Tibial nerve (tissue), 4 donors: ENCODE measurements at regions not wholly inside any gene's neighbourhood (a gene's known extent, or its start where the extent isn't known, plus 50 kb on each side); places are given as distances from the start of the nearest gene placed in this dataset.

ENCODE experiments used
- EP300 ChIP-seq, 2 donors: sonication (generic); formaldehyde crosslinking; IDR thresholded peaks; one replicate each; pipeline ENCODE4 v1.6.1; 2017; ENCODE audit warnings: antibody characterized with exemption in 2 of 2, mild to moderate bottlenecking in 1 of 2
- POLR2A ChIP-seq, 2 donors: fragments of 450-650 bp; IDR thresholded peaks; one replicate each; pipeline ENCODE4 v1.6.1; 2017; ENCODE audit warnings: antibody characterized with exemption in 2 of 2, mild to moderate bottlenecking in 2 of 2, moderate library complexity in 2 of 2
- TF ChIP-seq, protein P1 (sequence below), 5 experiments: fragments of 200-600 bp in 3 of 5; fragments of 450-650 bp in 2 of 5; sonication (generic) in 3 of 5; IDR thresholded peaks; one replicate each; pipeline ENCODE4 v1.5.1; 2016 to 2019; ENCODE audit warnings: antibody characterized with exemption in 5 of 5, mild to moderate bottlenecking in 3 of 5, moderate library complexity in 2 of 5

DNA sequence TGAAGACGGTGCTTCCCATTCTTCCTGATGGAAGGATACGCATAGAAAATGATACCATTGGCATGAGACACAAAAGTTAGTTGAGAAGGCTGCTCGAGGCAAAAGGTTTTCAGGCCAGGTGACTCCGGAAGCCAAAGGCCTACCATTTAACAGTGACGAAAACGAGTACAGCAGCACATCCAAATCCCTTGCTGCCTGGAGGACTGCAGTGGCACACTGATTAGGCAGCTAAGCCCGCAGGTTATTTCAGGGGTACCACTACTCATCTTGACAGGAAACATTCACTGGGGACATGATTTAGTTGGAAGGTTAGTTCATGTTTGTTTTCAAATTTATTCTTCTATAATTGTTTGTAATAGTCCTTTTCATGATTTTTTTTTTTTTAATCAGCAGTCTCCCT is 59.9 kb upstream of the BCHE start:
- TF ChIP-seq, protein P1, sequence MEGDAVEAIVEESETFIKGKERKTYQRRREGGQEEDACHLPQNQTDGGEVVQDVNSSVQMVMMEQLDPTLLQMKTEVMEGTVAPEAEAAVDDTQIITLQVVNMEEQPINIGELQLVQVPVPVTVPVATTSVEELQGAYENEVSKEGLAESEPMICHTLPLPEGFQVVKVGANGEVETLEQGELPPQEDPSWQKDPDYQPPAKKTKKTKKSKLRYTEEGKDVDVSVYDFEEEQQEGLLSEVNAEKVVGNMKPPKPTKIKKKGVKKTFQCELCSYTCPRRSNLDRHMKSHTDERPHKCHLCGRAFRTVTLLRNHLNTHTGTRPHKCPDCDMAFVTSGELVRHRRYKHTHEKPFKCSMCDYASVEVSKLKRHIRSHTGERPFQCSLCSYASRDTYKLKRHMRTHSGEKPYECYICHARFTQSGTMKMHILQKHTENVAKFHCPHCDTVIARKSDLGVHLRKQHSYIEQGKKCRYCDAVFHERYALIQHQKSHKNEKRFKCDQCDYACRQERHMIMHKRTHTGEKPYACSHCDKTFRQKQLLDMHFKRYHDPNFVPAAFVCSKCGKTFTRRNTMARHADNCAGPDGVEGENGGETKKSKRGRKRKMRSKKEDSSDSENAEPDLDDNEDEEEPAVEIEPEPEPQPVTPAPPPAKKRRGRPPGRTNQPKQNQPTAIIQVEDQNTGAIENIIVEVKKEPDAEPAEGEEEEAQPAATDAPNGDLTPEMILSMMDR (IDR thresholded peaks at IDR 0.05) = no peak
- TF ChIP-seq EP300 (IDR thresholded peaks at IDR 0.05) = no peak
- no peak for TF ChIP-seq POLR2A (IDR thresholded peaks at IDR 0.05)
